ENCODE measurements at regions not wholly inside any gene's neighbourhood (a gene's known extent, or its start where the extent isn't known, plus 50 kb on each side); places are given as distances from the start of the nearest gene placed in this dataset.

GRCh38 chr9:7597716-7598115, 201.9 kb downstream of the DMAC1 start:
- Histone ChIP-seq H3K79me2 (no peaks in the 10 kb centered on the region), H3K4me2 (ENCODE audit: low read length) (no peak overlapping the region), H2AFZ (no peak overlapping the region), H3K36me3 (ENCODE audit: control insufficient read depth, insufficient read depth, low read length) (no peaks in the 10 kb centered on the region), H3K27ac (no peak overlapping the region), H3K9ac (no peak overlapping the region), H3K4me3 (ENCODE audit: low read depth, low read length) (no peak overlapping the region), H3K9me3 (ENCODE audit: control insufficient read depth, low read length) (no peaks in the 10 kb centered on the region), H3K4me1 (no peaks in the 10 kb centered on the region), H3K27me3 (ENCODE audit: control insufficient read depth, insufficient read depth, low read length) (no peaks in the 10 kb centered on the region)
- no peak for TF ChIP-seq CTCF (IDR thresholded peaks at IDR 0.05)

GRCh38 chr9:7592321-7593316, 207.0 kb downstream of the DMAC1 start:
- no peaks in the 10 kb centered on the region for H3K9me3 ChIP-seq (ENCODE audit: control insufficient read depth, low read length)
- no peak overlapping the region for H3K4me2 ChIP-seq (ENCODE audit: low read length)
- no peak overlapping the region for H2AFZ ChIP-seq
- H3K4me1 ChIP-seq, result no peaks in the 10 kb centered on the region
- no peak overlapping the region for H3K27ac ChIP-seq
- H3K9ac ChIP-seq, result no peak overlapping the region
- H3K4me3 ChIP-seq (ENCODE audit: low read depth, low read length), result no peak overlapping the region
- no peak for TF ChIP-seq CTCF (IDR thresholded peaks at IDR 0.05)
- no peaks in the 10 kb centered on the region for H3K79me2 ChIP-seq
- no peaks in the 10 kb centered on the region for H3K36me3 ChIP-seq (ENCODE audit: control insufficient read depth, insufficient read depth, low read length)
- H3K27me3 ChIP-seq (ENCODE audit: control insufficient read depth, insufficient read depth, low read length), result no peaks in the 10 kb centered on the region

DNA sequence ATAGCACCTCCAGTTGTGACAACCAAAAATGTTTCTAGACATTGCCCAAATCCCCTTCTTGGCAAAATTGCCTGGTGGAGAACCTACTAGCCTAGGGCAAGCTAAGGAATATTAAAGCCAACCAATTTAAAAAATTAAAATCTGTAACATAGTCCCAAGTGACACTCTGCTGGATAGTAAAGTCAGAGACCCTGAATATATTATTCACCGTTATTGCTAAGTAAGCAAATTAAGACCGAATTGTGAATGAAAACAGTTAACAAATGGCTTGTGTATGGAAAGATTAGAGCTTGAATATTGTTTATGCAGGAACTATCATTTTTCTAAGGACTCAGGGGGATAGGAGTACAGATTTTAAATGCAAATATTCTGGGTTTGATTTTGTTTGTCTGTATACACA, 208.1 kb downstream of the DMAC1 start:
- Histone ChIP-seq H3K9me3 (ENCODE audit: control insufficient read depth, low read length) (no peaks in the 10 kb centered on the region), H3K4me3 (ENCODE audit: low read depth, low read length) (no peak overlapping the region), H3K27ac (no peak overlapping the region), H3K36me3 (ENCODE audit: control insufficient read depth, insufficient read depth, low read length) (no peaks in the 10 kb centered on the region), H2AFZ (no peak overlapping the region), H3K27me3 (ENCODE audit: control insufficient read depth, insufficient read depth, low read length) (no peaks in the 10 kb centered on the region), H3K79me2 (no peaks in the 10 kb centered on the region), H3K4me1 (no peaks in the 10 kb centered on the region), H3K9ac (no peak overlapping the region), H3K4me2 (ENCODE audit: low read length) (no peak overlapping the region)
- TF ChIP-seq CTCF (IDR thresholded peaks at IDR 0.05), result no peak

DNA sequence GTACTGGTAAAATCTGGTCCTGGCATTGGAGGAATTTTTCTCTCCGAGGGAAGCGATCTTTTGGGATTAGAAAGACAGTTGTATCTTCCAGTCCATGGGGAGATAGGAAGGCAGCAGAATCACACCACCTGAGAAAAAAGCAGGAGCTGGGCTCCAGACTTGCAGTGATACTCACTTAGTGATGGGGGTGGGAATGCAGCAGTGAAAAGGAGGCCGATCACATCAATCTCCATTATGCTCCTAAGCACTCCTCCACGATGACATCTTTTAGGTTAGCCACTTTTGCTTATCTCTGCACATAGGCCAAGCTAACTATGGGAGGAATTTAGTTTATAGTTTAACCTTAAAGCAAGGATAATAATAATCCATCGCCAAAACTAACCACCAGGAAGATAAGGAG, 219.0 kb downstream of the DMAC1 start:
- H3K4me1 ChIP-seq, result no peaks in the 10 kb centered on the region
- H3K36me3 ChIP-seq (ENCODE audit: control insufficient read depth, insufficient read depth, low read length), result no peaks in the 10 kb centered on the region
- H3K27me3 ChIP-seq (ENCODE audit: control insufficient read depth, insufficient read depth, low read length), result no peaks in the 10 kb centered on the region
- H2AFZ ChIP-seq, result no peak overlapping the region
- no peak overlapping the region for H3K27ac ChIP-seq
- no peak overlapping the region for H3K9ac ChIP-seq
- H3K79me2 ChIP-seq, result no peaks in the 10 kb centered on the region
- no peak overlapping the region for H3K4me2 ChIP-seq (ENCODE audit: low read length)
- TF ChIP-seq CTCF (IDR thresholded peaks at IDR 0.05), result no peak
- no peak overlapping the region for H3K4me3 ChIP-seq (ENCODE audit: low read depth, low read length)
- H3K9me3 ChIP-seq (ENCODE audit: control insufficient read depth, low read length), result no peaks in the 10 kb centered on the region

- Histone ChIP-seq H3K9ac (no peak overlapping the region), H3K27me3 (ENCODE audit: control insufficient read depth, insufficient read depth, low read length) (no peaks in the 10 kb centered on the region), H3K27ac (no peak overlapping the region), H3K4me1 (no peaks in the 10 kb centered on the region), H3K9me3 (ENCODE audit: control insufficient read depth, low read length) (no peaks in the 10 kb centered on the region), H3K36me3 (ENCODE audit: control insufficient read depth, insufficient read depth, low read length) (no peaks in the 10 kb centered on the region), H3K4me2 (ENCODE audit: low read length) (no peak overlapping the region), H3K79me2 (no peaks in the 10 kb centered on the region), H2AFZ (no peak overlapping the region), H3K4me3 (ENCODE audit: low read depth, low read length) (no peak overlapping the region)
- TF ChIP-seq CTCF (IDR thresholded peaks at IDR 0.05), result no peak
Observed at GRCh38 chr9:7579351-7579750, 220.2 kb downstream of the DMAC1 start.
